ENCODE measurements at regions not wholly inside any gene's neighbourhood (a gene's known extent, or its start where the extent isn't known, plus 50 kb on each side); places are given as distances from the start of the nearest gene placed in this dataset.

DNA sequence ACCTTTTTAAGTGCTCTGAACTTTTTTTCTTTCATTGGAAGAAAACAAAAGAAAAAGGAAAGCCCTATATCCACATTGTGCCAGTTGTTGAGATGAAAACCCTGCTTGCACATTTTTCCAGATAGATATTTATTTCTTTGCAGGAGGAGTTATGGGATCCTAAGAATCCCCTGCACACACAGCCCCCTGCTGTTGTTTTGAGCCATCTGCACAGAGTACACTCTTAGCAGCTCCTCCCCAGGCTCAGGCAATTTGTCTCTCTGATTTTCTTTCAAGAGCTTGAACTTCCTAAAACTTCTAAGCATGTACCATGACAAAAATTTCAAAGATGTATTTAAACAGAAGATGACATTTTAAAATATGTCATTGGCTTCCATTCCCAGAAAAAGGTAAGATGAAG lies 436.9 kb downstream of the METTL4 start:
- TF ChIP-seq, protein P1, sequence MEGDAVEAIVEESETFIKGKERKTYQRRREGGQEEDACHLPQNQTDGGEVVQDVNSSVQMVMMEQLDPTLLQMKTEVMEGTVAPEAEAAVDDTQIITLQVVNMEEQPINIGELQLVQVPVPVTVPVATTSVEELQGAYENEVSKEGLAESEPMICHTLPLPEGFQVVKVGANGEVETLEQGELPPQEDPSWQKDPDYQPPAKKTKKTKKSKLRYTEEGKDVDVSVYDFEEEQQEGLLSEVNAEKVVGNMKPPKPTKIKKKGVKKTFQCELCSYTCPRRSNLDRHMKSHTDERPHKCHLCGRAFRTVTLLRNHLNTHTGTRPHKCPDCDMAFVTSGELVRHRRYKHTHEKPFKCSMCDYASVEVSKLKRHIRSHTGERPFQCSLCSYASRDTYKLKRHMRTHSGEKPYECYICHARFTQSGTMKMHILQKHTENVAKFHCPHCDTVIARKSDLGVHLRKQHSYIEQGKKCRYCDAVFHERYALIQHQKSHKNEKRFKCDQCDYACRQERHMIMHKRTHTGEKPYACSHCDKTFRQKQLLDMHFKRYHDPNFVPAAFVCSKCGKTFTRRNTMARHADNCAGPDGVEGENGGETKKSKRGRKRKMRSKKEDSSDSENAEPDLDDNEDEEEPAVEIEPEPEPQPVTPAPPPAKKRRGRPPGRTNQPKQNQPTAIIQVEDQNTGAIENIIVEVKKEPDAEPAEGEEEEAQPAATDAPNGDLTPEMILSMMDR (IDR thresholded peaks at IDR 0.05; ENCODE audit: low read depth, low read length): no peak
- H3K4me3 ChIP-seq (ENCODE audit: low read depth, low read length): no peak overlapping the region

DNA sequence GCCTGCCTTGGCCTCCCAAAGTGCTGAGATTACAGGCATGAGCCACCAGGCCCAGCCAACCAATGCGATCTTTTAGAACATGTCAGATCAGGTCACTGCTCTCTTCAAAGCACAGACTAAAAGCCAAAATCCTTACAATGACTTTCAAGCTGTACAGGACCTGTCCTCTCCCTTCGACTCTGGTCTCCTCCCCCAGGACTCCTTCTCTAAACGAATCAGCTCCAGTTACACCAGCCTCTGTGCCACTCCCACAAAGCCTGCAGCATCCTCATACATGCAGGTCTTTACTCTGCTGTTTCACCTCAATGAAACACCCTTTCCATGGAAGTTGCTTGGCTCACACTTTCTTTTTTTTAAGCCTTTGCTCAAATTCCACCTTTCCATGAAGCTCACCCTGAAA lies 436.0 kb downstream of the METTL4 start:
- no peak overlapping the region for H3K4me3 ChIP-seq (ENCODE audit: low read depth, low read length)
- TF ChIP-seq, protein P1 (IDR thresholded peaks at IDR 0.05; ENCODE audit: low read depth, low read length): no peak

DNA sequence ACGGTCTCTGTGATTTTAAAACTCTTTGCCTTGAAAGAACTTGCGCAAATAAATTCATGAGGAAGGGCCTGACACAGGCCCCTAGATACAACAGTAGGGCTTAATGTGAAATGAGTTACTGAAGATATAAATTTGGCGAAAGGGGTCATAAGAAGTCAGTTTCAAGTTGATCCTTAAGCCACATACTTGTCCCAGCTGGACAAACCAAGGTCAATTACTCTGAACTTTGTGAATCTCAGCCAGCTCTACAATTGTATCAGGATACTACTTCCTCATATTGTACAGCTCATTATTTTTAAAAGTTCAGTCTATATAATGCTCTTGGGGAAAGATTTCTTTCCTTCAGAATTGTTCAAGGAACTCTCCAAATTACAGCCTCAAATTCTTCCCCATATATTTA lies 432.8 kb downstream of the METTL4 start:
- TF ChIP-seq, protein P1 (IDR thresholded peaks at IDR 0.05; ENCODE audit: low read depth, low read length): no peak
- no peak overlapping the region for H3K4me3 ChIP-seq (ENCODE audit: low read depth, low read length)

DNA sequence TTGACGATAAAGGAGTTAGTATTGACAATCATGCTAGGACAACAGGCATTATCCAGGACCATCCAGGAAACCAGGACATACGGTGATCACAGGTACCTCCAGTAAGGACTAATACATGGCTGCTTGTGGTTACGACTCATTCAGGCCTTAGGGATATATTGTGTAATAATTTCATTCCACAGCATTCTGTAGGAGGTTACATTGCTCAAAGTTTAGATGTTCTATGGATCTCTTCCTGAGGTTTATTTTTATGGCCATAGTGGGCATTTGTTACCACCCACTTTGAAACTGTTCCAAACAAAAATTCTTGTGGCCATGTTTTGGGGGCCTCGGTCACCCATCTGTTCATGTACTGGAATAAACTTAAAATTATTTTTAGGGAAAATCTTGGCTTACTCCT lies 431.6 kb downstream of the METTL4 start:
- TF ChIP-seq, protein P1 (IDR thresholded peaks at IDR 0.05; ENCODE audit: low read depth, low read length): no peak
- no peak overlapping the region for H3K4me3 ChIP-seq (ENCODE audit: low read depth, low read length)

DNA sequence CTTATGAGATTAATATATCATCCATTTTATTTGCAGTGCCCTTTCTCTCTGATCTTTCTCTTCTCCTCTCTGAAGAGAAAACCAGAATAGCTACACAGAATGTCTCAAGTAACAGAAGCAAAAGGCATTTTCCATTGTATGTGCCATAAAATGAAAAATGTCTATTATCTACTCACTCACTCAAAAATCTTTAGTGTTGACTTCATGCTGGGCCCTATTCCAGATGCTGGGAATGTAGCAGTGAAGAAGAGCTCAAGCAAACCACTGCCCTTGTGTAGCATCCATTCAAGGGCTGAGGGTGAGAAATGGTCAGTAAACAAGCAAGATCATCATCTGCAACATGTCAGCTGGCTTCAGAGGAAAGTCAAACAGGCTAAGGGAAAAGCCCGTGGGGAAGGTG lies 427.7 kb downstream of the METTL4 start:
- TF ChIP-seq, protein P1 (IDR thresholded peaks at IDR 0.05; ENCODE audit: low read depth, low read length): no peak
- no peak overlapping the region for H3K4me3 ChIP-seq (ENCODE audit: low read depth, low read length)

DNA sequence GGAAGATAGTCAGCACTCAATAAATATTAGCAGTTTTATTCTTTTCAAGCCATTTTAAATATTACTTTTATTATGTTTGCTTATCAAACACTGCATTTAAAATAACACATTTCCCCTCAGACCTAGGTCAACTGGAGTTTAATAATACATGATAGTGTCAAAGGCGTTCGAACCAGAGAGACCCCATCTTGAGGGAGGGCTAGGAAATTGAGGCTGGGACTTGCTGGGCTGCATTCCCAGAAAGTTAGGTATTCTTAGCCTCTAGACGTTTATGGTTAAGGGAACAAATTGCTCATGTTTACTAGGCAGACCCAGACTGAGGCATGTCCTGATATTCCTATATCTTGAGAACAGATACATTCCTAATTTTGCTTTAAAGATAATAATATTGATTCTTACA lies 426.5 kb downstream of the METTL4 start:
- TF ChIP-seq, protein P1 (IDR thresholded peaks at IDR 0.05; ENCODE audit: low read depth, low read length): no peak
- H3K4me3 ChIP-seq (ENCODE audit: low read depth, low read length): no peak overlapping the region

DNA sequence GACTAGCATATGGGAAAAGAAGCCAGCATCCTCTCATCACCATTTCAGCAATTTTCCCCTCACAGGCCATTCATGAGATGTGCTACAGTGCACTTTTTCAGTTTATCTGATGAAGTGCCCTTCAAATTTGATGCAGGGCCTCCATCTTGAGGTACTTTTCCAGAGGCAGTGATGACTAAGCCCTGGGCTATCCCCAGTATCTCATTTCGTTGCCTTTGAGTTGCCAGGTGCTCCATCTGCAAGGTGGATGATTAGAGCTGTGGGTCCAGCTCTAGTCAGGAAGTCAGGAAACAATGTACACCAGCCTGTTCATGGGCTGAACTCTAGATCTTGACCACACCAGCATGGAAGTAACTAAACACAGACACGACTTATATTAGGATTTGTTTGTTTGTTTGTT lies 425.2 kb downstream of the METTL4 start:
- TF ChIP-seq, protein P1 (IDR thresholded peaks at IDR 0.05; ENCODE audit: low read depth, low read length): no peak
- no peak overlapping the region for H3K4me3 ChIP-seq (ENCODE audit: low read depth, low read length)

All from WI38 (cell line).